Activated naive CD4-positive, alpha-beta T cell treated with anti-CD3 and anti-CD28 coated beads, Interleukin-2, amount 10 ng/mL, durations not matched to agents 7 days and 5 days (primary cell): ENCODE measurements at regions not wholly inside any gene's neighbourhood (a gene's known extent, or its start where the extent isn't known, plus 50 kb on each side); places are given as distances from the start of the nearest gene placed in this dataset.
"Not testable (repeated sequence)": the region's sequence is repeated elsewhere in the genome, so short reads cannot be mapped to it uniquely, and the experiment has no call there.

ENCODE experiments used
- CTCF ChIA-PET: fragments of 350-600 bp; sonication (Branson Sonifier 250); formaldehyde crosslinking; loops from one replicate; lab custom pipeline; 2021; ENCODE audit warnings: antibody characterized with exemption; lab: Charles Lee
- DNase-seq: peaks from one replicate; pipeline ENCODE4 v3.0.0-alpha.2; 2020
- H3K27ac Mint-ChIP-seq: one replicate; pipeline ENCODE4 v1.8.0; 2021; ENCODE audit warnings: mild to moderate bottlenecking, moderate library complexity, mixed read lengths
- H3K27me3 Mint-ChIP-seq: one replicate; pipeline ENCODE4 v1.8.0; 2021; ENCODE audit warnings: mild to moderate bottlenecking, mixed read lengths
- H3K36me3 Mint-ChIP-seq: one replicate; pipeline ENCODE4 v1.8.0; 2021; ENCODE audit warnings: mixed read lengths
- H3K4me1 Mint-ChIP-seq: one replicate; pipeline ENCODE4 v1.8.0; 2021; ENCODE audit warnings: mixed read lengths
- H3K4me3 Mint-ChIP-seq: one replicate; pipeline ENCODE4 v1.8.0; 2021; ENCODE audit warnings: mild to moderate bottlenecking, moderate library complexity, mixed read lengths
- H3K9me3 Mint-ChIP-seq: one replicate; pipeline ENCODE4 v1.8.0; 2021; ENCODE audit warnings: mixed read lengths

- Mint-ChIP-seq H3K36me3 (peaks cover 6% of the 10 kb centered on the region), H3K4me1 (peaks cover 7% of the 10 kb centered on the region), H3K4me3 (no peak overlapping the region), H3K9me3 (no peaks in the 10 kb centered on the region), H3K27me3 (no peaks in the 10 kb centered on the region), H3K27ac (no peak overlapping the region)
- DNase-seq: no peak
- CTCF ChIA-PET: no interaction called here
Measured at GRCh38 chr1:121566346-121566745, 381.6 kb downstream of the SRGAP2C start.

GRCh38 chr1:121569428-121569827 lies 384.7 kb downstream of the SRGAP2C start:
- Mint-ChIP-seq H3K4me1 (peaks cover 7% of the 10 kb centered on the region), H3K9me3 (no peaks in the 10 kb centered on the region), H3K27me3 (no peaks in the 10 kb centered on the region), H3K27ac (no peak overlapping the region), H3K36me3 (peaks cover 11% of the 10 kb centered on the region), H3K4me3 (no peak overlapping the region)
- CTCF ChIA-PET: no interaction called here
- no peak for DNase-seq

- DNase-seq, H3K27me3 Mint-ChIP-seq, H3K4me1 Mint-ChIP-seq, H3K4me3 Mint-ChIP-seq, H3K27ac Mint-ChIP-seq, CTCF ChIA-PET: not testable (repeated sequence)
- peaks cover 26% of the 10 kb centered on the region for H3K36me3 Mint-ChIP-seq
- H3K9me3 Mint-ChIP-seq: peaks cover 15% of the 10 kb centered on the region
Measured at GRCh38 chr1:121573881-121574504, 389.2 kb downstream of the SRGAP2C start.

- Mint-ChIP-seq H3K36me3 (peaks cover 23% of the 10 kb centered on the region), H3K9me3 (peaks cover 17% of the 10 kb centered on the region)
- H3K27me3 Mint-ChIP-seq, DNase-seq, H3K27ac Mint-ChIP-seq, CTCF ChIA-PET, H3K4me1 Mint-ChIP-seq, H3K4me3 Mint-ChIP-seq: not testable (repeated sequence)
Measured at GRCh38 chr1:121574505-121574899, 389.7 kb downstream of the SRGAP2C start.

GRCh38 chr1:121582898-121583297 lies 398.1 kb downstream of the SRGAP2C start:
- H3K27me3 Mint-ChIP-seq, H3K4me3 Mint-ChIP-seq, CTCF ChIA-PET, DNase-seq, H3K27ac Mint-ChIP-seq: not testable (repeated sequence)
- Mint-ChIP-seq H3K4me1 (peaks cover 26% of the 10 kb centered on the region), H3K36me3 (peaks cover 39% of the 10 kb centered on the region), H3K9me3 (peaks cover 53% of the 10 kb centered on the region)

- CTCF ChIA-PET: no interaction called here
- Mint-ChIP-seq H3K9me3 (peaks cover 38% of the 10 kb centered on the region), H3K4me1 (peaks cover 30% of the 10 kb centered on the region), H3K4me3 (no peak overlapping the region), H3K27ac (peak overlapping the region; percentile 85), H3K27me3 (no peaks in the 10 kb centered on the region), H3K36me3 (peaks cover 40% of the 10 kb centered on the region)
- DNase-seq: peak; percentile 55
Measured at GRCh38 chr1:121586369-121587229, 401.8 kb downstream of the SRGAP2C start.

GRCh38 chr1:121587230-121587569 lies 402.4 kb downstream of the SRGAP2C start:
- DNase-seq: no peak
- CTCF ChIA-PET: no interaction called here
- H3K4me1 Mint-ChIP-seq: peaks cover 30% of the 10 kb centered on the region
- H3K9me3 Mint-ChIP-seq: peaks cover 33% of the 10 kb centered on the region
- H3K36me3 Mint-ChIP-seq: peaks cover 40% of the 10 kb centered on the region
- no peak overlapping the region for H3K4me3 Mint-ChIP-seq
- no peak overlapping the region for H3K27ac Mint-ChIP-seq
- no peaks in the 10 kb centered on the region for H3K27me3 Mint-ChIP-seq

- peaks cover 30% of the 10 kb centered on the region for H3K4me1 Mint-ChIP-seq
- no peak for DNase-seq
- no peak overlapping the region for H3K4me3 Mint-ChIP-seq
- no peaks in the 10 kb centered on the region for H3K27me3 Mint-ChIP-seq
- CTCF ChIA-PET: no interaction called here
- peaks cover 27% of the 10 kb centered on the region for H3K9me3 Mint-ChIP-seq
- H3K27ac Mint-ChIP-seq: no peak overlapping the region
- H3K36me3 Mint-ChIP-seq: peaks cover 35% of the 10 kb centered on the region
Measured at GRCh38 chr1:121587777-121588176, 403.0 kb downstream of the SRGAP2C start.

GRCh38 chr1:121594096-121594495 lies 409.3 kb downstream of the SRGAP2C start:
- Mint-ChIP-seq H3K27me3 (no peaks in the 10 kb centered on the region), H3K9me3 (no peaks in the 10 kb centered on the region), H3K27ac (no peak overlapping the region), H3K4me1 (peaks cover 3% of the 10 kb centered on the region), H3K36me3 (peaks cover 16% of the 10 kb centered on the region), H3K4me3 (no peak overlapping the region)
- DNase-seq: no peak
- CTCF ChIA-PET: no interaction called here

GRCh38 chr1:121595089-121595488 lies 410.3 kb downstream of the SRGAP2C start:
- CTCF ChIA-PET: no interaction called here
- no peak overlapping the region for H3K27ac Mint-ChIP-seq
- no peak for DNase-seq
- H3K27me3 Mint-ChIP-seq: no peaks in the 10 kb centered on the region
- H3K36me3 Mint-ChIP-seq: peaks cover 15% of the 10 kb centered on the region
- H3K4me3 Mint-ChIP-seq: no peak overlapping the region
- H3K4me1 Mint-ChIP-seq: peaks cover 3% of the 10 kb centered on the region
- peaks cover 4% of the 10 kb centered on the region for H3K9me3 Mint-ChIP-seq

- CTCF ChIA-PET: not testable (repeated sequence)
Measured at GRCh38 chr1:121604843-121605444, 420.2 kb downstream of the SRGAP2C start.

GRCh38 chr1:121607499-121607898 lies 422.7 kb downstream of the SRGAP2C start:
- H3K36me3 Mint-ChIP-seq, H3K4me3 Mint-ChIP-seq, H3K27ac Mint-ChIP-seq, DNase-seq, H3K4me1 Mint-ChIP-seq, CTCF ChIA-PET, H3K9me3 Mint-ChIP-seq, H3K27me3 Mint-ChIP-seq: not testable (repeated sequence)

More at GRCh38 chr1:121604843-121605444, 420.2 kb downstream of the SRGAP2C start:
- Mint-ChIP-seq H3K9me3 (peaks cover 24% of the 10 kb centered on the region), H3K36me3 (peaks cover 19% of the 10 kb centered on the region)
- not testable (repeated sequence) for H3K4me3 Mint-ChIP-seq, H3K27me3 Mint-ChIP-seq, H3K4me1 Mint-ChIP-seq, DNase-seq, H3K27ac Mint-ChIP-seq
